ENCODE measurements at regions not wholly inside any gene's neighbourhood (a gene's known extent, or its start where the extent isn't known, plus 50 kb on each side); places are given as distances from the start of the nearest gene placed in this dataset.
"Not testable (repeated sequence)": the region's sequence is repeated elsewhere in the genome, so short reads cannot be mapped to it uniquely, and the experiment has no call there.

- peaks cover 0 to 12% (median 0%) of the 10 kb centered on the region in 8 donors for H3K9me3 ChIP-seq
- TF ChIP-seq, protein P1, sequence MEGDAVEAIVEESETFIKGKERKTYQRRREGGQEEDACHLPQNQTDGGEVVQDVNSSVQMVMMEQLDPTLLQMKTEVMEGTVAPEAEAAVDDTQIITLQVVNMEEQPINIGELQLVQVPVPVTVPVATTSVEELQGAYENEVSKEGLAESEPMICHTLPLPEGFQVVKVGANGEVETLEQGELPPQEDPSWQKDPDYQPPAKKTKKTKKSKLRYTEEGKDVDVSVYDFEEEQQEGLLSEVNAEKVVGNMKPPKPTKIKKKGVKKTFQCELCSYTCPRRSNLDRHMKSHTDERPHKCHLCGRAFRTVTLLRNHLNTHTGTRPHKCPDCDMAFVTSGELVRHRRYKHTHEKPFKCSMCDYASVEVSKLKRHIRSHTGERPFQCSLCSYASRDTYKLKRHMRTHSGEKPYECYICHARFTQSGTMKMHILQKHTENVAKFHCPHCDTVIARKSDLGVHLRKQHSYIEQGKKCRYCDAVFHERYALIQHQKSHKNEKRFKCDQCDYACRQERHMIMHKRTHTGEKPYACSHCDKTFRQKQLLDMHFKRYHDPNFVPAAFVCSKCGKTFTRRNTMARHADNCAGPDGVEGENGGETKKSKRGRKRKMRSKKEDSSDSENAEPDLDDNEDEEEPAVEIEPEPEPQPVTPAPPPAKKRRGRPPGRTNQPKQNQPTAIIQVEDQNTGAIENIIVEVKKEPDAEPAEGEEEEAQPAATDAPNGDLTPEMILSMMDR (IDR thresholded peaks at IDR 0.05 in 8 of 11, conservative IDR thresholded peaks at IDR 0.05 in 3 of 11): no peak
- TF ChIP-seq POLR2AphosphoS5 (IDR thresholded peaks at IDR 0.05) (no peak), POLR2A (IDR thresholded peaks at IDR 0.05) (no peak)
- H3K4me1 ChIP-seq: no peaks in the 10 kb centered on the region
- no peak overlapping the region for H3K4me3 ChIP-seq
- 94 to 100% (median 98%) methylated on average over 6 of the region's 6 CpGs for WGBS, 5 donors
- intact Hi-C loops (cut with DNase I; ENCODE audit: low total_unique reads): no loop called here
- no peak for DNase-seq
- peaks cover 0 to 57% (median 23%) of the 10 kb centered on the region in 6 donors for H3K36me3 ChIP-seq
- no peak overlapping the region for H3K27ac ChIP-seq
- no peaks in the 10 kb centered on the region for H3K27me3 ChIP-seq (replicated peaks in 1 of 7)
These were observed 139.5 kb upstream of the XIST start for GRCh38 chrX:73992019-73992418.

GRCh38 chrX:73987166-73987565 lies 134.7 kb upstream of the XIST start:
- Histone ChIP-seq H3K4me3 (no peak overlapping the region), H3K4me1 (no peaks in the 10 kb centered on the region), H3K27me3 (replicated peaks in 1 of 7) (no peaks in the 10 kb centered on the region), H3K36me3 (peaks cover 0 to 43% (median 6%) of the 10 kb centered on the region in 6 donors), H3K9me3 (no peaks in the 10 kb centered on the region), H3K27ac (no peak overlapping the region)
- TF ChIP-seq POLR2AphosphoS5 (IDR thresholded peaks at IDR 0.05): no peak
- TF ChIP-seq, protein P1 (IDR thresholded peaks at IDR 0.05 in 8 of 11, conservative IDR thresholded peaks at IDR 0.05 in 3 of 11): no peak
- no peak for TF ChIP-seq POLR2A (IDR thresholded peaks at IDR 0.05)
- DNase-seq: no peak
- intact Hi-C loops (cut with DNase I; ENCODE audit: low total_unique reads): no loop called here

- TF ChIP-seq, protein P1 (IDR thresholded peaks at IDR 0.05 in 8 of 11, conservative IDR thresholded peaks at IDR 0.05 in 3 of 11): no peak
- no peak for TF ChIP-seq POLR2A (IDR thresholded peaks at IDR 0.05)
- TF ChIP-seq POLR2AphosphoS5 (IDR thresholded peaks at IDR 0.05): no peak
- intact Hi-C loops (cut with DNase I; ENCODE audit: low total_unique reads): no loop called here
- Histone ChIP-seq H3K9me3 (no peaks in the 10 kb centered on the region), H3K27me3 (replicated peaks in 1 of 7) (no peaks in the 10 kb centered on the region), H3K27ac (no peak overlapping the region), H3K36me3 (peaks cover 0 to 26% (median 3%) of the 10 kb centered on the region in 6 donors), H3K4me3 (no peak overlapping the region), H3K4me1 (peaks cover 0 to 23% (median 7%) of the 10 kb centered on the region in 6 donors)
- DNase-seq: no peak
- 81 to 86% (median 83%) methylated on average over 5 of the region's 5 CpGs for WGBS, 5 donors
These were observed 127.1 kb upstream of the XIST start for GRCh38 chrX:73979551-73980131.

GRCh38 chrX:73977542-73978169 lies 125.1 kb upstream of the XIST start:
- peaks cover 0 to 23% (median 7%) of the 10 kb centered on the region in 6 donors for H3K4me1 ChIP-seq
- no peaks in the 10 kb centered on the region for H3K27me3 ChIP-seq (replicated peaks in 1 of 7)
- peaks cover 0 to 9% (median 0%) of the 10 kb centered on the region in 6 donors for H3K36me3 ChIP-seq
- no peak for DNase-seq
- 66 to 80% (median 78%) methylated on average over 8 of the region's 8 CpGs for WGBS, 5 donors
- no peaks in the 10 kb centered on the region for H3K9me3 ChIP-seq
- intact Hi-C loops (cut with DNase I; ENCODE audit: low total_unique reads): no loop called here
- H3K27ac ChIP-seq: no peak overlapping the region
- TF ChIP-seq, protein P1 (IDR thresholded peaks at IDR 0.05 in 8 of 11, conservative IDR thresholded peaks at IDR 0.05 in 3 of 11): no peak
- no peak for TF ChIP-seq POLR2A (IDR thresholded peaks at IDR 0.05)
- no peak for TF ChIP-seq POLR2AphosphoS5 (IDR thresholded peaks at IDR 0.05)
- no peak overlapping the region for H3K4me3 ChIP-seq

DNA sequence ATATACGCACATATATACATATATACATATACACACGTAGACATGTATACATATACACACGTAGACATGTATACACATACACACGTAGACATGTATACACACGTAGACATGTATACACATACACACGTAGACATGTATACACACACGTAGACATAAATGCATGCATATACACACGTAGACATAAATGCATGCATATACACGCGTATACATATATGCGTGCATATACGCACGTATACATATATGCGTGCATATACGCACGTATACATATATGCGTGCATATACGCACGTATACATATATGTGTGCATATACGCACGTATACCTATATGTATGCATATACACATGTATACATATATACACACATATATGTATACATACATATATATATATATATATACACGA lies 114.9 kb upstream of the XIST start:
- intact Hi-C loops (cut with DNase I; ENCODE audit: low total_unique reads); H3K4me1 ChIP-seq; H3K27me3 ChIP-seq (replicated peaks in 1 of 7); H3K4me3 ChIP-seq; H3K27ac ChIP-seq; DNase-seq; H3K9me3 ChIP-seq: not testable (repeated sequence)
- WGBS, 5 donors: 76 to 97% (median 97%) methylated on average over 22 of the region's 22 CpGs
- H3K36me3 ChIP-seq: peaks cover 0 to 78% (median 11%) of the 10 kb centered on the region in 6 donors
